OCI-LY3 (cell line): ENCODE measurements at regions not wholly inside any gene's neighbourhood (a gene's known extent, or its start where the extent isn't known, plus 50 kb on each side); places are given as distances from the start of the nearest gene placed in this dataset.
A peak's percentile ranks its signal among the peaks of the same experiment; 100 is the strongest.

Experiments used
- H2AFZ ChIP-seq: fragments of 200-600, 300-600 bp; shearing (Covaris generic); 2 replicates; pipeline ENCODE4 v1.6.0; 2014; ENCODE audit warnings: antibody characterized with exemption, low read depth, low read length
- H3K27ac ChIP-seq: fragments of 200-600, 300-600 bp; sonication (generic); 2 replicates; pipeline ENCODE4 v1.5.1; 2014; ENCODE audit warnings: mild to moderate bottlenecking, low read length, moderate library complexity, mixed read lengths
- H3K27me3 ChIP-seq: fragments of 200-600, 300-600 bp; sonication (generic); 2 replicates; pipeline ENCODE4 v1.6.1; 2014; ENCODE audit warnings: low read depth, low read length, mixed read lengths
- H3K36me3 ChIP-seq: fragments of 200-600, 300-600 bp; sonication (generic); replicated peaks from 2 replicates; pipeline ENCODE3; 2014; ENCODE audit warnings: low read depth, low read length, mixed read lengths
- H3K4me1 ChIP-seq: fragments of 300-600, 200-600 bp; sonication (generic); 2 replicates; pipeline ENCODE4 v1.6.1; 2014; ENCODE audit warnings: low read length, mixed read lengths
- H3K4me2 ChIP-seq: fragments of 200-600, 300-600 bp; sonication (generic); 2 replicates; pipeline ENCODE4 v1.6.1; 2014; ENCODE audit warnings: low read length, mixed read lengths
- H3K4me3 ChIP-seq: fragments of 300-600, 200-600 bp; sonication (generic); 2 replicates; pipeline ENCODE4 v1.5.1; 2014; ENCODE audit warnings: antibody characterized with exemption, mild to moderate bottlenecking, low read length, moderate library complexity
- H3K79me2 ChIP-seq: fragments of 300-600, 200-600 bp; shearing (Covaris generic); 2 replicates; pipeline ENCODE4 v1.6.1; 2014; ENCODE audit warnings: mild to moderate bottlenecking, low read length, mixed read lengths
- H3K9ac ChIP-seq: fragments of 300-600, 200-600 bp; shearing (Covaris generic); 2 replicates; pipeline ENCODE4 v1.6.0; 2014; ENCODE audit warnings: mild to moderate bottlenecking, low read length, moderate library complexity
- H3K9me3 ChIP-seq: fragments of 200-600, 300-600 bp; shearing (Covaris generic); 2 replicates; pipeline ENCODE4 v1.6.1; 2014; ENCODE audit warnings: low read length, mixed read lengths; ENCODE audit not compliant: insufficient read depth
- H4K20me1 ChIP-seq: fragments of 200-600, 300-600 bp; sonication (generic); 2 replicates; pipeline ENCODE4 v1.6.1; 2016; ENCODE audit warnings: low read length, mixed read lengths; ENCODE audit not compliant: insufficient read depth
- CTCF ChIP-seq: fragments of 200-600, 300-600 bp; sonication (generic); IDR thresholded peaks from 2 replicates; pipeline ENCODE4 v1.5.1; 2014; ENCODE audit warnings: antibody characterized with exemption, low read length, low read depth
- EZH2phosphoT487 ChIP-seq: fragments of 200-600 bp; shearing (Covaris generic); IDR thresholded peaks from 2 replicates; pipeline ENCODE4 v1.6.1; 2018; ENCODE audit warnings: antibody characterized with exemption, mixed run types, low read depth

- H3K27ac ChIP-seq, result no peak overlapping the region
- H3K36me3 ChIP-seq, result no peaks in the 10 kb centered on the region
- TF ChIP-seq CTCF (no peak), EZH2phosphoT487 (no peak)
- H3K4me2 ChIP-seq, result no peak overlapping the region
- H4K20me1 ChIP-seq, result no peaks in the 10 kb centered on the region
- 0 out of 2 replicates have a peak, but pooled peaks cover 5% of the 10 kb centered on the region for H3K4me1 ChIP-seq
- H3K9ac ChIP-seq, result no peak overlapping the region
- no peak overlapping the region for H2AFZ ChIP-seq
- H3K9me3 ChIP-seq, result no peaks in the 10 kb centered on the region
- H3K4me3 ChIP-seq, result no peak overlapping the region
- no peaks in the 10 kb centered on the region for H3K79me2 ChIP-seq
- H3K27me3 ChIP-seq, result peaks cover 4% of the 10 kb centered on the region; the same call in 1 of the 2 replicates
Measured at GRCh38 chr15:29618586-29618985, 203.7 kb downstream of the TJP1 start.

GRCh38 chr15:29616512-29616911, 205.8 kb downstream of the TJP1 start:
- H3K4me3 ChIP-seq, result no peak overlapping the region

GRCh38 chr15:29615791-29616190, 206.5 kb downstream of the TJP1 start:
- Histone ChIP-seq H3K4me2 (no peak overlapping the region), H3K27me3 (no peaks in the 10 kb centered on the region), H3K79me2 (no peaks in the 10 kb centered on the region), H3K4me1 (0 out of 2 replicates have a peak, but pooled peaks cover 5% of the 10 kb centered on the region), H4K20me1 (no peaks in the 10 kb centered on the region), H3K9me3 (no peaks in the 10 kb centered on the region), H3K36me3 (no peaks in the 10 kb centered on the region), H3K9ac (no peak overlapping the region), H2AFZ (no peak overlapping the region), H3K4me3 (no peak overlapping the region), H3K27ac (no peak overlapping the region)
- TF ChIP-seq CTCF (no peak), EZH2phosphoT487 (no peak)

More at GRCh38 chr15:29616512-29616911, 205.8 kb downstream of the TJP1 start:
- Histone ChIP-seq H4K20me1 (no peaks in the 10 kb centered on the region), H2AFZ (no peak overlapping the region), H3K4me1 (0 out of 2 replicates have a peak, but pooled peaks cover 5% of the 10 kb centered on the region), H3K36me3 (no peaks in the 10 kb centered on the region), H3K27ac (no peak overlapping the region), H3K9me3 (no peaks in the 10 kb centered on the region), H3K4me2 (no peak overlapping the region), H3K79me2 (no peaks in the 10 kb centered on the region), H3K27me3 (no peaks in the 10 kb centered on the region), H3K9ac (no peak overlapping the region)
- no peak for TF ChIP-seq CTCF
- no peak for TF ChIP-seq EZH2phosphoT487

GRCh38 chr15:29613951-29614382, 208.3 kb downstream of the TJP1 start:
- no peaks in the 10 kb centered on the region for H4K20me1 ChIP-seq
- H3K27ac ChIP-seq, result no peak overlapping the region
- H3K9me3 ChIP-seq, result no peaks in the 10 kb centered on the region
- no peak overlapping the region for H3K4me2 ChIP-seq
- no peaks in the 10 kb centered on the region for H3K36me3 ChIP-seq
- H3K4me1 ChIP-seq, result 0 out of 2 replicates have a peak, but pooled peaks cover 5% of the 10 kb centered on the region
- no peaks in the 10 kb centered on the region for H3K27me3 ChIP-seq
- no peak overlapping the region for H3K9ac ChIP-seq
- no peak for TF ChIP-seq EZH2phosphoT487
- peak; percentile 19; the same call in 1 of the 2 replicates for TF ChIP-seq CTCF
- no peak overlapping the region for H2AFZ ChIP-seq
- no peak overlapping the region for H3K4me3 ChIP-seq
- no peaks in the 10 kb centered on the region for H3K79me2 ChIP-seq
